Spleen (tissue), 11 donors: ENCODE measurements at regions not wholly inside any gene's neighbourhood (a gene's known extent, or its start where the extent isn't known, plus 50 kb on each side); places are given as distances from the start of the nearest gene placed in this dataset.

Experiments
- DNase-seq: peaks from one replicate; pipeline ENCODE4 v3.0.0-alpha.2; 2020
- H3K27ac ChIP-seq, 8 donors: fragments of 200-600 bp; sonication (generic) in 7 of 8; 1 replicate in 4 of 8; 2 replicates in 4 of 8; pipeline versions ENCODE4 v1.5.0 to v1.8.0; 2016 to 2021; ENCODE audit warnings: inconsistent platforms in 4 of 8, mild to moderate bottlenecking in 4 of 8, moderate library complexity in 1 of 8
- H3K27me3 ChIP-seq, 7 donors: fragments of 200-600 bp; sonication (generic) in 6 of 7; replicated peaks in 1 of 7; 1 replicate in 4 of 7; 2 replicates in 3 of 7; pipeline versions ENCODE4 v1.5.0 to v1.8.0; 2016 to 2021; ENCODE audit warnings: inconsistent platforms in 3 of 7, mild to moderate bottlenecking in 1 of 7
- H3K36me3 ChIP-seq, 6 donors: fragments of 200-600 bp; sonication (generic) in 5 of 6; 1 replicate in 4 of 6; 2 replicates in 2 of 6; pipeline versions ENCODE4 v1.5.0 to v1.8.0; 2016 to 2021; ENCODE audit warnings: inconsistent platforms in 2 of 6
- H3K4me1 ChIP-seq, 6 donors: fragments of 200-600 bp; sonication (generic) in 5 of 6; 1 replicate in 3 of 6; 2 replicates in 3 of 6; pipeline versions ENCODE4 v1.5.0 to v1.8.0; 2016 to 2021; ENCODE audit warnings: inconsistent platforms in 3 of 6
- H3K4me3 ChIP-seq, 8 donors: fragments of 200-600 bp; sonication (generic) in 7 of 8; 1 replicate in 4 of 8; 2 replicates in 4 of 8; pipeline versions ENCODE4 v1.5.0 to v1.8.0; 2016 to 2021; ENCODE audit warnings: inconsistent platforms in 4 of 8, mild to moderate bottlenecking in 4 of 8, moderate library complexity in 2 of 8
- H3K9me3 ChIP-seq, 8 donors: fragments of 200-600 bp; sonication (generic) in 7 of 8; 1 replicate in 4 of 8; 2 replicates in 4 of 8; pipeline versions ENCODE4 v1.5.0 to v1.8.0; 2016 to 2021; ENCODE audit warnings: inconsistent platforms in 4 of 8
- CTCF ChIP-seq, 11 experiments: fragments of 200-600 bp in 7 of 11; fragments of 450-650 bp in 4 of 11; sonication (generic) in 4 of 11; IDR thresholded peaks in 8 of 11; conservative IDR thresholded peaks in 3 of 11; 1 replicate in 7 of 11; 2 replicates in 4 of 11; pipeline versions ENCODE4 v1.4.0 to v1.8.0; 2016 to 2021; ENCODE audit warnings: antibody characterized with exemption in 11 of 11, inconsistent platforms in 4 of 11, mild to moderate bottlenecking in 1 of 11
- POLR2A ChIP-seq, 3 donors: fragments of 450-650 bp; IDR thresholded peaks; one replicate each; pipeline ENCODE4 v1.5.1; 2017; ENCODE audit warnings: antibody characterized with exemption in 3 of 3, mild to moderate bottlenecking in 1 of 3
- POLR2AphosphoS5 ChIP-seq, 3 donors: sonication (generic); formaldehyde crosslinking; IDR thresholded peaks; one replicate each; pipeline ENCODE4 v1.5.1; 2017; ENCODE audit warnings: antibody characterized with exemption in 3 of 3
- WGBS, 5 donors: extraction: QIAGEN DNeasy Blood & Tissue Kit in 3 of 5; methylation state at CpG; one replicate each; pipeline versions ENCODE4 v1.1.5 to v1.1.7; 2013 to 2018; 5-methylcytosine and 5-hydroxymethylcytosine counted together
- intact Hi-C: fragments of 100-400 bp; cut with DNase I; formaldehyde crosslinking; loops from one replicate; pipeline ENCODE4 v1.15.0; 2023; ENCODE audit warnings: low total_unique reads
- donor health status: healthy with polysubstance abuse.
- donor health status: DM: no; HTN: no; CAD: no; lungs with moderate emphysema.
- donor health status: DM: no; HTN: no; CAD: no.
- donor health status: Bipolar disorder and iron deficiency.
- donor health status: healthy.
- donor health status: DM: no; HTN: no; CAD: no.
- donor health status: DM: yes; HTN: yes; CAD: no.

- Histone ChIP-seq H3K4me1 (no peaks in the 10 kb centered on the region), H3K27me3 (no peaks in the 10 kb centered on the region), H3K27ac (no peak overlapping the region), H3K4me3 (no peak overlapping the region), H3K36me3 (no peaks in the 10 kb centered on the region), H3K9me3 (peaks cover 0 to 39% (median 18%) of the 10 kb centered on the region in 8 donors)
- intact Hi-C loops = no loop called here
- TF ChIP-seq POLR2A (IDR thresholded peaks at IDR 0.05) (no peak), POLR2AphosphoS5 (IDR thresholded peaks at IDR 0.05) (no peak), CTCF (IDR thresholded peaks at IDR 0.05 in 8 of 11, conservative IDR thresholded peaks at IDR 0.05 in 3 of 11) (no peak)
- DNase-seq = no peak
Observed at GRCh38 chr2:53216805-53217204, 550.8 kb upstream of the CHAC2 start.

GRCh38 chr2:53212576-53212975 is 555.0 kb upstream of the CHAC2 start:
- no peaks in the 10 kb centered on the region for H3K36me3 ChIP-seq
- peaks cover 0 to 38% (median 18%) of the 10 kb centered on the region in 8 donors for H3K9me3 ChIP-seq
- no peak for DNase-seq
- H3K4me1 ChIP-seq = no peaks in the 10 kb centered on the region
- no peak overlapping the region for H3K27ac ChIP-seq
- no peak for TF ChIP-seq CTCF (IDR thresholded peaks at IDR 0.05 in 8 of 11, conservative IDR thresholded peaks at IDR 0.05 in 3 of 11)
- no peak for TF ChIP-seq POLR2AphosphoS5 (IDR thresholded peaks at IDR 0.05)
- TF ChIP-seq POLR2A (IDR thresholded peaks at IDR 0.05) = no peak
- H3K4me3 ChIP-seq = no peak overlapping the region
- intact Hi-C loops = no loop called here
- no peaks in the 10 kb centered on the region for H3K27me3 ChIP-seq
- WGBS, 5 donors = 40 to 85% (median 53%) methylated on average over 1 of the region's 1 CpG

GRCh38 chr2:53211201-53211774 is 556.3 kb upstream of the CHAC2 start:
- no peaks in the 10 kb centered on the region for H3K27me3 ChIP-seq
- H3K9me3 ChIP-seq = peaks cover 0 to 27% (median 18%) of the 10 kb centered on the region in 8 donors
- no peaks in the 10 kb centered on the region for H3K4me1 ChIP-seq
- no peaks in the 10 kb centered on the region for H3K36me3 ChIP-seq
- intact Hi-C loops = no loop called here
- no peak for DNase-seq
- 71 to 86% (median 80%) methylated on average over 2 of the region's 2 CpGs for WGBS, 5 donors
- no peak for TF ChIP-seq POLR2AphosphoS5 (IDR thresholded peaks at IDR 0.05)
- TF ChIP-seq CTCF (IDR thresholded peaks at IDR 0.05 in 8 of 11, conservative IDR thresholded peaks at IDR 0.05 in 3 of 11) = no peak
- no peak overlapping the region for H3K27ac ChIP-seq
- no peak overlapping the region for H3K4me3 ChIP-seq

GRCh38 chr2:53210538-53210937 is 557.1 kb upstream of the CHAC2 start:
- WGBS, 5 donors = 35 to 41% (median 39%) methylated on average over 3 of the region's 3 CpGs
- TF ChIP-seq CTCF (IDR thresholded peaks at IDR 0.05 in 8 of 11, conservative IDR thresholded peaks at IDR 0.05 in 3 of 11) (no peak), POLR2A (IDR thresholded peaks at IDR 0.05) (no peak), POLR2AphosphoS5 (IDR thresholded peaks at IDR 0.05) (no peak)
- H3K4me1 ChIP-seq = no peaks in the 10 kb centered on the region
- no peak overlapping the region for H3K27ac ChIP-seq
- no peak overlapping the region for H3K4me3 ChIP-seq
- no peak for DNase-seq
- peaks cover 0 to 21% (median 18%) of the 10 kb centered on the region in 8 donors for H3K9me3 ChIP-seq
- intact Hi-C loops = no loop called here
- H3K27me3 ChIP-seq = no peaks in the 10 kb centered on the region
- H3K36me3 ChIP-seq = no peaks in the 10 kb centered on the region
